WERI-Rb-1 (cell line): ENCODE measurements at regions not wholly inside any gene's neighbourhood (a gene's known extent, or its start where the extent isn't known, plus 50 kb on each side); places are given as distances from the start of the nearest gene placed in this dataset.
"Not testable (repeated sequence)": the region's sequence is repeated elsewhere in the genome, so short reads cannot be mapped to it uniquely, and the experiment has no call there.

Experiments
- DNase-seq: peaks from one replicate; pipeline ENCODE4 v3.0.0-alpha.2; 2020
- H3K27ac ChIP-seq: fragments of 250-450 bp; sonication (Bioruptor Pico); 2 replicates; pipeline ENCODE4 v1.5.1; 2020; ENCODE audit warnings: mild to moderate bottlenecking, moderate library complexity
- H3K27me3 ChIP-seq: fragments of 250-450 bp; sonication (Bioruptor Pico); 2 replicates; pipeline ENCODE4 v1.5.1; 2021; ENCODE audit warnings: mild to moderate bottlenecking, low read depth, moderate library complexity; ENCODE audit not compliant: insufficient read depth, severe bottlenecking
- H3K36me3 ChIP-seq: fragments of 250-450 bp; sonication (Bioruptor Pico); 2 replicates; pipeline ENCODE4 v1.5.1; 2020; ENCODE audit warnings: mild to moderate bottlenecking, moderate library complexity
- H3K4me3 ChIP-seq: 2 replicates; pipeline ENCODE4 v1.5.1; 2011; ENCODE audit warnings: low read depth, mild to moderate bottlenecking, control low read depth, low read length
- H3K9me3 ChIP-seq: fragments of 250-450 bp; sonication (Bioruptor Pico); 2 replicates; pipeline ENCODE4 v1.5.1; 2021; ENCODE audit warnings: mild to moderate bottlenecking, moderate library complexity; ENCODE audit not compliant: severe bottlenecking
- TF ChIP-seq, protein P1 (sequence below): IDR thresholded peaks from 2 replicates; pipeline ENCODE4 v1.5.1; 2011; ENCODE audit warnings: low read depth, mild to moderate bottlenecking, control low read depth, inconsistent platforms, low read length

DNA sequence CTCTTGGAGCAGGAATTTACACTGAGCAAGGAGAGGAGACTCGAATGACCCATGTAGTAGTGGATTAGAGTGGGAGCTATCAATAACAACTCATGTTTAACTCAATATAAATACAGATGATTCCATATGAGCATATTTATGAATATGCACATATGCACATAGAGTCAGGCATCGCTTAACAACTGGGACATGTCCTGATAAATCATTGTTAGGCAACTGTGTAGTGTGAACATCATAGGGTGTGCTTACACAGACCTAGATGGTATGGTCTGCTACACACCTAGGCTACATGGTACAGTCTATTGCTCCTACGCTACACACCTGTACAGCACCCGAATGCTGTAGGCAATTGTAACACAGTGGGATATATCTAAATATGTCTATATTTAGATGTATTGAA lies 75.9 kb upstream of the RALGAPA2 start:
- TF ChIP-seq, protein P1, sequence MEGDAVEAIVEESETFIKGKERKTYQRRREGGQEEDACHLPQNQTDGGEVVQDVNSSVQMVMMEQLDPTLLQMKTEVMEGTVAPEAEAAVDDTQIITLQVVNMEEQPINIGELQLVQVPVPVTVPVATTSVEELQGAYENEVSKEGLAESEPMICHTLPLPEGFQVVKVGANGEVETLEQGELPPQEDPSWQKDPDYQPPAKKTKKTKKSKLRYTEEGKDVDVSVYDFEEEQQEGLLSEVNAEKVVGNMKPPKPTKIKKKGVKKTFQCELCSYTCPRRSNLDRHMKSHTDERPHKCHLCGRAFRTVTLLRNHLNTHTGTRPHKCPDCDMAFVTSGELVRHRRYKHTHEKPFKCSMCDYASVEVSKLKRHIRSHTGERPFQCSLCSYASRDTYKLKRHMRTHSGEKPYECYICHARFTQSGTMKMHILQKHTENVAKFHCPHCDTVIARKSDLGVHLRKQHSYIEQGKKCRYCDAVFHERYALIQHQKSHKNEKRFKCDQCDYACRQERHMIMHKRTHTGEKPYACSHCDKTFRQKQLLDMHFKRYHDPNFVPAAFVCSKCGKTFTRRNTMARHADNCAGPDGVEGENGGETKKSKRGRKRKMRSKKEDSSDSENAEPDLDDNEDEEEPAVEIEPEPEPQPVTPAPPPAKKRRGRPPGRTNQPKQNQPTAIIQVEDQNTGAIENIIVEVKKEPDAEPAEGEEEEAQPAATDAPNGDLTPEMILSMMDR: no peak
- no peak for DNase-seq
- Histone ChIP-seq H3K27me3 (no peaks in the 10 kb centered on the region), H3K4me3 (no peak overlapping the region), H3K27ac (no peak overlapping the region), H3K9me3 (peaks cover 2% of the 10 kb centered on the region), H3K36me3 (no peaks in the 10 kb centered on the region)

DNA sequence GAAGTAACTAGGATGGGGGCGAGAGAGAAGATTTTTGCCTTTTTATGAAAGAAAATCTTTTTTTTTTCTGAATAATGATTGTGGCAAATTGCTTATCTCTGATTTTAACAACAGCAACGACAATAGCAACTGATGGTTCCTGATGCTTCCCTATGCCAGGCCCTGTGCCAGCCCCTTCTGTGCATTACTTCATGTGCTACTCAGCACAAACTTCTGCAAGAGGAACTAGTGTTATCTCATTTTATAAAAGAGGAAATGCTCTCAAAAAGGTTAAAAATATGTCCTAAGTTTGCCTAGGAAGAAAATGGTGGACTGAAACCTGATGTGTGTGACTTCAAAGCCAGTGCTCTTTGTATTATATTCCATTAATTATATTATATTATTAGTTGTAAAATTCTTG lies 74.0 kb upstream of the RALGAPA2 start:
- DNase-seq: no peak
- H3K36me3 ChIP-seq: no peaks in the 10 kb centered on the region
- TF ChIP-seq, protein P1: no peak
- H3K9me3 ChIP-seq: peaks cover 2% of the 10 kb centered on the region
- H3K27ac ChIP-seq: no peak overlapping the region
- H3K4me3 ChIP-seq: no peak overlapping the region
- H3K27me3 ChIP-seq: no peaks in the 10 kb centered on the region

DNA sequence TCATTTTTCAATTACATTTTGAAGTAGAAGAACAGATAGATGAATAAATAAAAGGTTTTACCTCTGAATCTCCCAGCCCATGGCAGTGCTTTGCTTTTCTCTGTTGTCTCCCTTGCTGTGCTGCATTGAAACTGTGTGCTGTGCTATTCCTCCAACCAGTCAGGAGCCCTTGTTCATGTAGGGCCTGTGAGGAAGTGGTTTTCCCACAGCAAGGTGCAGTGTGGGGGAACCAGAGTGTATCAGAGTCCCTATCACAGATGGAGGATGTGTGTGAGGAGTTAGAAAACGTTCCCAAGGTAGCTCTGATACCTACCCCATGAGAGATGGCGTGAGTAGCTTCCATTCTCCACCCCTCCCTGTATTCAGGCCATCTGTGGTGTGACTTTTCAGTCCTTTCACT lies 72.8 kb upstream of the RALGAPA2 start:
- no peaks in the 10 kb centered on the region for H3K27me3 ChIP-seq
- no peak for DNase-seq
- peaks cover 2% of the 10 kb centered on the region for H3K9me3 ChIP-seq
- H3K27ac ChIP-seq: no peak overlapping the region
- H3K4me3 ChIP-seq: no peak overlapping the region
- TF ChIP-seq, protein P1: no peak
- no peaks in the 10 kb centered on the region for H3K36me3 ChIP-seq

DNA sequence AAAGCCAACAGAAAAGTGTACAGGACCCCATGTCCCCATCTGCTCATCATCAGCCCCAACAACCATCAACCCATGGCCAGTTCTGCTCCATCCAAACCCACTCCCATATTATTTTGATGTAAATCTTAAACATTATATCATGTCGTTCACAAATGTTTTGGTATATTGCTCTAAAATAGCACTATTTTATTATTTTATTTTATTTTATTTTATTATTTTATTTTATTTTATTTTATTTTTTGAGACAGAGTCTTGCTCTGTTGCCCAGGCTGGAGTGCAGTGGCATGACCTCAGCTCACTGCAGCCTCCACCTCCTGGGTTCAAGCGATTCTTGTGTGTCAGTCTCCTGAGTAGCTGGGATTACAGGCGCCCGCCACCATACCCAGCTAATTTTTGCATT lies 72.0 kb upstream of the RALGAPA2 start:
- DNase-seq, H3K4me3 ChIP-seq, H3K9me3 ChIP-seq, H3K36me3 ChIP-seq, H3K27ac ChIP-seq, H3K27me3 ChIP-seq: not testable (repeated sequence)

DNA sequence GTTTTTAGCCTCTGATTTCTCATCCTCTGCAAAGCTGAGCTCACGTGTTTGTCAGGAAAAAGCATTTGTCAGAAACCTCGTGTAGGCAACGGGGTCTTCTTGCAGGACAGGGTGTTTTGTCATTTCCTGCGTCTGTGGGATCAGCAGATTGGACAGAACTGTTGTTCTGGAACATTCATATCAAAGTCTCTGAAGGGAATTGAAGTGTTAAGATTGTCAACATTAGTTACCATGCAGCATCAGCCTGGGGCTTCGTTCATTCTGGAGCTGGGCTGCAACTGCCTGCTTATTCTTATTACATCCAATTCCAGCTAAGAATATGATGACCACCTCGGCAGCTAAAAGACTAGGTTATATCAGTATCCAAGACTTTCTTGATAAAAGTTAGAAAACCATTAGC lies 71.0 kb upstream of the RALGAPA2 start:
- Histone ChIP-seq H3K4me3 (peak overlapping the region; percentile 12; the same call in 1 of the 2 replicates), H3K27me3 (no peaks in the 10 kb centered on the region), H3K9me3 (peaks cover 2% of the 10 kb centered on the region), H3K27ac (peak overlapping the region; percentile 79), H3K36me3 (no peaks in the 10 kb centered on the region)
- DNase-seq: peak; percentile 41
- TF ChIP-seq, protein P1: no peak

DNA sequence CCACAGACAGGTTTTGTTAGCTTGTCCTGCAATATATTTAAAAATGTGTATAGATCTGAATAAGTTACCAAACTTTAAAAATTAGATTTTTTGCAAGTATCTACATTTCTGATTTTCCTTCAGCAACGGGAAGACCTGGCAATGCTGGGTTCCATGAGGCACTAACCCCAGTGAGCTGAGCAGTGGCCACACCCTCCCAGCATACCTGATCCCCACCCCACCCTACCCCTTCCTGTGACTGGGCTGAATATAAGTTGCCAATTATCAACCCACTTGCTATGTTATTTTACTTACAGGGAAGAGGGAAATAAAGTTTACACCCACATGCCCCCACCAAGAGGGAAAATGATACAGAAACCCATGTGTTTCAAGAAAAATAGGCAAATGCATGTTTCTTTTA lies 70.3 kb upstream of the RALGAPA2 start:
- peak; percentile 47 for DNase-seq
- no peaks in the 10 kb centered on the region for H3K27me3 ChIP-seq
- H3K36me3 ChIP-seq: no peaks in the 10 kb centered on the region
- no peak overlapping the region for H3K4me3 ChIP-seq
- peaks cover 2% of the 10 kb centered on the region for H3K9me3 ChIP-seq
- TF ChIP-seq, protein P1: no peak
- peak overlapping the region; percentile 71 for H3K27ac ChIP-seq
